GM12878 (cell line): ENCODE measurements at regions not wholly inside any gene's neighbourhood (a gene's known extent, or its start where the extent isn't known, plus 50 kb on each side); places are given as distances from the start of the nearest gene placed in this dataset.

Source experiments
- ATAC-seq: fragments of 200-7000 bp; cut with Tn5 transposase; 3 replicates; pipeline ENCODE4 v1.9.1; 2020; ENCODE audit warnings: mild to moderate bottlenecking, moderate library complexity
- BruUV-seq: library from RNA; stranded (reverse); fragments of 400-500 nt; replicated peaks from 2 replicates; lab custom pipeline; 2021; lab: Mats Ljungman, UMichigan
- CTCF ChIA-PET: fragments of 300-600 bp; sonication (Branson Sonifier 250); formaldehyde crosslinking; extraction: SDS; loops from one replicate; lab custom pipeline; 2021; ENCODE audit warnings: inconsistent platforms; lab: Yijun Ruan, JAX
- POLR2A ChIA-PET: fragments of 350-600 bp; formaldehyde crosslinking; extraction: SDS; loops from one replicate; lab custom pipeline; 2021; ENCODE audit warnings: inconsistent platforms; lab: Charles Lee
- RAD21 ChIA-PET: fragments of 300-600 bp; sonication (Branson Sonifier 250); formaldehyde crosslinking; loops from one replicate; lab custom pipeline; 2023; ENCODE audit warnings: antibody characterized with exemption; ENCODE audit not compliant: unreplicated experiment; lab: Charles Lee
- SMC1A ChIA-PET: fragments of 300-600 bp; sonication (Branson Sonifier 250); formaldehyde crosslinking; loops from one replicate; lab custom pipeline; 2023; ENCODE audit not compliant: unreplicated experiment, uncharacterized antibody; lab: Charles Lee
- DNase-seq: peaks from one replicate; pipeline ENCODE4 v3.0.0-alpha.2; 2011; ENCODE audit warnings: low read depth, low spot score
- FAIRE-seq: peaks from 3 replicates; lab custom pipeline; 2011; peaks lifted over from hg19 to GRCh38; lab: Jason Lieb, UNC
- H2AFZ ChIP-seq: 2 replicates; pipeline ENCODE4 v1.6.0; 2011; ENCODE audit warnings: low read depth, low read length, control low read depth; ENCODE audit not compliant: control insufficient read depth
- H3K27ac ChIP-seq: 2 replicates; pipeline ENCODE4 v1.5.1; 2011; ENCODE audit warnings: control low read depth; ENCODE audit not compliant: control insufficient read depth, insufficient read depth
- H3K27me3 ChIP-seq, 2 experiments: replicated peaks in 1 of 2; 2 replicates each; pipeline versions ENCODE4 v1.6.0 to v1.6.1; 2011; ENCODE audit warnings: low read length in 1 of 2; ENCODE audit not compliant: control insufficient read depth in 2 of 2, insufficient read depth in 2 of 2
- H3K36me3 ChIP-seq, 2 experiments: 2 replicates each; pipeline ENCODE4 v1.5.1; 2011; ENCODE audit warnings: low read length in 1 of 2; ENCODE audit not compliant: control insufficient read depth in 2 of 2, insufficient read depth in 2 of 2
- H3K4me1 ChIP-seq: 2 replicates; pipeline ENCODE4 v1.6.1; 2011; ENCODE audit warnings: mild to moderate bottlenecking, low read length, moderate library complexity, mixed read lengths; ENCODE audit not compliant: control insufficient read depth, insufficient read depth
- H3K4me2 ChIP-seq: 2 replicates; pipeline ENCODE4 v1.6.0; 2011; ENCODE audit warnings: control low read depth; ENCODE audit not compliant: control insufficient read depth, insufficient read depth
- H3K4me3 ChIP-seq: fragments of 200-600 bp; sonication (generic); 2 replicates; pipeline ENCODE4 v1.5.1; 2016
- H3K79me2 ChIP-seq: 2 replicates; pipeline ENCODE4 v1.6.0; 2011; ENCODE audit warnings: low read length; ENCODE audit not compliant: control insufficient read depth, insufficient read depth
- H3K9ac ChIP-seq: 2 replicates; pipeline ENCODE4 v1.8.0; 2011; ENCODE audit warnings: low read length, control low read depth, mixed read lengths; ENCODE audit not compliant: control insufficient read depth, insufficient read depth
- H3K9me3 ChIP-seq: replicated peaks from 3 replicates; pipeline ENCODE4 v1.5.1; 2011; ENCODE audit warnings: mild to moderate bottlenecking, low read length; ENCODE audit not compliant: control insufficient read depth, insufficient read depth
- H4K20me1 ChIP-seq: 2 replicates; pipeline ENCODE4 v1.6.0; 2011; ENCODE audit not compliant: control insufficient read depth, insufficient read depth
- BACH1 ChIP-seq: fragments of 450-650 bp; IDR thresholded peaks from 2 replicates; pipeline ENCODE4 v1.6.1; 2017; ENCODE audit warnings: mild to moderate bottlenecking, borderline replicate concordance
- BCL11A ChIP-seq: IDR thresholded peaks from 2 replicates; pipeline ENCODE4 v1.6.1; 2011; ENCODE audit warnings: low read depth, low read length
- CBX5 ChIP-seq: sonication (generic); IDR thresholded peaks from 2 replicates; pipeline ENCODE4 v1.6.1; 2016; ENCODE audit warnings: low read depth, moderate library complexity, mild to moderate bottlenecking, inconsistent platforms
- CEBPZ ChIP-seq: fragments of 150-350 bp; IDR thresholded peaks from 2 replicates; pipeline ENCODE4 v1.6.1; 2016; ENCODE audit warnings: low read depth, low read length
- EED ChIP-seq: sonication (generic); IDR thresholded peaks from 2 replicates; pipeline ENCODE4 v1.6.1; 2016; ENCODE audit warnings: antibody characterized with exemption, low read depth
- GATAD2B ChIP-seq: fragments of 450-650 bp; conservative IDR thresholded peaks from 2 replicates; pipeline ENCODE4 v1.6.1; 2017; ENCODE audit warnings: low read depth, mild to moderate bottlenecking, moderate library complexity
- HDAC6 ChIP-seq: fragments of 200-600 bp; sonication (generic); IDR thresholded peaks from one replicate; pipeline ENCODE4 v1.8.0; 2017; ENCODE audit warnings: antibody characterized with exemption; ENCODE audit not compliant: unreplicated experiment
- NR2C1 ChIP-seq: fragments of 450-650 bp; IDR thresholded peaks from 2 replicates; pipeline ENCODE4 v1.6.1; 2017; ENCODE audit warnings: antibody characterized with exemption, mild to moderate bottlenecking, moderate library complexity
- RB1 ChIP-seq: fragments of 450-650 bp; formaldehyde crosslinking; IDR thresholded peaks from 2 replicates; pipeline ENCODE4 v1.6.1; 2017; ENCODE audit warnings: mild to moderate bottlenecking, borderline replicate concordance
- RCOR1 ChIP-seq: conservative IDR thresholded peaks from 2 replicates; pipeline ENCODE4 v1.6.1; 2012; ENCODE audit warnings: low read depth, low read length, improper control_type of control experiment
- SIN3A ChIP-seq: IDR thresholded peaks from 2 replicates; pipeline ENCODE4 v1.6.1; 2012; ENCODE audit warnings: low read depth, low read length, improper control_type of control experiment
- STAT3 ChIP-seq: IDR thresholded peaks from 2 replicates; pipeline ENCODE4 v1.6.1; 2011; ENCODE audit warnings: low read depth, low read length, improper control_type of control experiment
- ZSCAN29 ChIP-seq: fragments of 450-650 bp; IDR thresholded peaks from 2 replicates; pipeline ENCODE4 v1.6.1; 2017; ENCODE audit warnings: mild to moderate bottlenecking, moderate library complexity
- WGBS: methylation state at CpG from one replicate; pipeline ENCODE4 v1.1.6; 2016; ENCODE audit warnings: low lambda C conversion rate; ENCODE audit not compliant: insufficient replicate concordance, insufficient coverage; ENCODE audit errors: missing lambda C conversion rate; 5-methylcytosine and 5-hydroxymethylcytosine counted together
- in situ Hi-C: fragments of 300-500 bp; cut with MboI; formaldehyde crosslinking; loops from 9 replicates; pipeline ENCODE4 v1.14.3; 2018; ENCODE audit warnings: mixed read lengths
- intact Hi-C: fragments of 100-400 bp; cut with micrococcal nuclease; formaldehyde crosslinking; loops from one replicate; pipeline ENCODE4 v1.14.2; 2022; ENCODE audit not compliant: unreplicated experiment
- TF ChIP-seq, protein P1 (sequence below): fragments of 450-650 bp; IDR thresholded peaks from 2 replicates; pipeline ENCODE4 v1.6.1; 2017; ENCODE audit warnings: mild to moderate bottlenecking, moderate library complexity

- Histone ChIP-seq H3K27ac (no peak overlapping the region), H3K9ac (no peak overlapping the region), H3K27me3 (no peaks in the 10 kb centered on the region), H4K20me1 (no peaks in the 10 kb centered on the region), H3K79me2 (no peaks in the 10 kb centered on the region), H3K9me3 (no peaks in the 10 kb centered on the region), H3K4me1 (no peaks in the 10 kb centered on the region), H2AFZ (no peak overlapping the region), H3K36me3 (no peaks in the 10 kb centered on the region), H3K4me3 (no peak overlapping the region), H3K4me2 (no peak overlapping the region)
- 3% methylated on average over 2 of the region's 2 CpGs for WGBS
- ChIA-PET CTCF (no interaction called here), RAD21 (no interaction called here), POLR2A (no interaction called here), SMC1A (no interaction called here)
- ATAC-seq = no peak
- DNase-seq = no peak
- no peak for FAIRE-seq
- TF ChIP-seq ZSCAN29 (no peak), RB1 (no peak), STAT3 (no peak), CEBPZ (no peak), SIN3A (no peak)
- BruUV-seq = no TSS peak
- in situ Hi-C loops = no loop called here
- intact Hi-C loops = no loop called here
Observed at GRCh38 chr13:70375718-70376117, 267.5 kb upstream of the KLHL1 start.

GRCh38 chr13:70370924-70371323, 262.7 kb upstream of the KLHL1 start:
- Histone ChIP-seq H3K79me2 (no peaks in the 10 kb centered on the region), H3K4me2 (no peak overlapping the region), H2AFZ (no peak overlapping the region), H3K4me3 (no peak overlapping the region), H3K36me3 (no peaks in the 10 kb centered on the region), H3K9me3 (no peaks in the 10 kb centered on the region), H3K4me1 (no peaks in the 10 kb centered on the region), H3K27me3 (no peaks in the 10 kb centered on the region), H3K27ac (no peak overlapping the region), H3K9ac (no peak overlapping the region), H4K20me1 (no peaks in the 10 kb centered on the region)
- no peak for DNase-seq
- no TSS peak for BruUV-seq
- ATAC-seq = no peak
- intact Hi-C loops (no loop called here), in situ Hi-C loops (no loop called here)
- ChIA-PET RAD21 (no interaction called here), CTCF (no interaction called here), SMC1A (no interaction called here), POLR2A (no interaction called here)
- WGBS = 31% methylated on average over 6 of the region's 6 CpGs
- FAIRE-seq = no peak
- TF ChIP-seq, protein P1, sequence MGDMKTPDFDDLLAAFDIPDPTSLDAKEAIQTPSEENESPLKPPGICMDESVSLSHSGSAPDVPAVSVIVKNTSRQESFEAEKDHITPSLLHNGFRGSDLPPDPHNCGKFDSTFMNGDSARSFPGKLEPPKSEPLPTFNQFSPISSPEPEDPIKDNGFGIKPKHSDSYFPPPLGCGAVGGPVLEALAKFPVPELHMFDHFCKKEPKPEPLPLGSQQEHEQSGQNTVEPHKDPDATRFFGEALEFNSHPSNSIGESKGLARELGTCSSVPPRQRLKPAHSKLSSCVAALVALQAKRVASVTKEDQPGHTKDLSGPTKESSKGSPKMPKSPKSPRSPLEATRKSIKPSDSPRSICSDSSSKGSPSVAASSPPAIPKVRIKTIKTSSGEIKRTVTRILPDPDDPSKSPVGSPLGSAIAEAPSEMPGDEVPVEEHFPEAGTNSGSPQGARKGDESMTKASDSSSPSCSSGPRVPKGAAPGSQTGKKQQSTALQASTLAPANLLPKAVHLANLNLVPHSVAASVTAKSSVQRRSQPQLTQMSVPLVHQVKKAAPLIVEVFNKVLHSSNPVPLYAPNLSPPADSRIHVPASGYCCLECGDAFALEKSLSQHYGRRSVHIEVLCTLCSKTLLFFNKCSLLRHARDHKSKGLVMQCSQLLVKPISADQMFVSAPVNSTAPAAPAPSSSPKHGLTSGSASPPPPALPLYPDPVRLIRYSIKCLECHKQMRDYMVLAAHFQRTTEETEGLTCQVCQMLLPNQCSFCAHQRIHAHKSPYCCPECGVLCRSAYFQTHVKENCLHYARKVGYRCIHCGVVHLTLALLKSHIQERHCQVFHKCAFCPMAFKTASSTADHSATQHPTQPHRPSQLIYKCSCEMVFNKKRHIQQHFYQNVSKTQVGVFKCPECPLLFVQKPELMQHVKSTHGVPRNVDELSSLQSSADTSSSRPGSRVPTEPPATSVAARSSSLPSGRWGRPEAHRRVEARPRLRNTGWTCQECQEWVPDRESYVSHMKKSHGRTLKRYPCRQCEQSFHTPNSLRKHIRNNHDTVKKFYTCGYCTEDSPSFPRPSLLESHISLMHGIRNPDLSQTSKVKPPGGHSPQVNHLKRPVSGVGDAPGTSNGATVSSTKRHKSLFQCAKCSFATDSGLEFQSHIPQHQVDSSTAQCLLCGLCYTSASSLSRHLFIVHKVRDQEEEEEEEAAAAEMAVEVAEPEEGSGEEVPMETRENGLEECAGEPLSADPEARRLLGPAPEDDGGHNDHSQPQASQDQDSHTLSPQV = no peak
- no peak for TF ChIP-seq CBX5
- no peak for TF ChIP-seq BACH1
- no peak for TF ChIP-seq NR2C1
- no peak for TF ChIP-seq HDAC6
- no peak for TF ChIP-seq RCOR1
- TF ChIP-seq EED = no peak
- TF ChIP-seq GATAD2B = no peak
- TF ChIP-seq BCL11A = no peak
